ENCODE measurements at regions not wholly inside any gene's neighbourhood (a gene's known extent, or its start where the extent isn't known, plus 50 kb on each side); places are given as distances from the start of the nearest gene placed in this dataset.

DNA sequence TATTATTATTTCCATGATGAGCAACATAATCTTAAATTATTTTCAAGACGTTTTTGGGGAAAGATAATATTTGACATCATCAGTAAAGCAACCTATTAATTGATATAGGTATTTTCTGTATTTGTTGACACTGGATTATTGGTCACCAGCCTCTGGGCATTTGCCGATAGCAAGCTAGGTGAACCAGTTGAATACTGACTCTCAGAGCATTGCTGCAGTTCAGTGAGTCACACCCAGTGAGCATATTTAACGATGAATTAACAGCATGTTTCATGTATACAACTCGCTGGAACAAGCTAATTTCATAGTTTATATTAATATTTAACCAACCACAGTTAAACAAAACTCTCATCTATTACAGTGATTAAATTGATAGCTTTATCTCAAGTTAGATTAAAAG is 1006.0 kb upstream of the DIAPH2 start:
- TF ChIP-seq KDM2A (CRISPR knock-in tag; IDR thresholded peaks at IDR 0.05; ENCODE audit: borderline replicate concordance, low read depth) = no peak
- TF ChIP-seq, protein P1, sequence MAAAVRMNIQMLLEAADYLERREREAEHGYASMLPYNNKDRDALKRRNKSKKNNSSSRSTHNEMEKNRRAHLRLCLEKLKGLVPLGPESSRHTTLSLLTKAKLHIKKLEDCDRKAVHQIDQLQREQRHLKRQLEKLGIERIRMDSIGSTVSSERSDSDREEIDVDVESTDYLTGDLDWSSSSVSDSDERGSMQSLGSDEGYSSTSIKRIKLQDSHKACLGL (CRISPR knock-in tag; IDR thresholded peaks at IDR 0.05) = no peak
- TF ChIP-seq EP300 (IDR thresholded peaks at IDR 0.05; ENCODE audit: low read depth in 2 of 2, low read length in 2 of 2) = no peak
- no peak for TF ChIP-seq EP300 (CRISPR knock-in tag; IDR thresholded peaks at IDR 0.05; ENCODE audit: borderline replicate concordance)
- TF ChIP-seq ELF4 (CRISPR knock-in tag; IDR thresholded peaks at IDR 0.05; ENCODE audit: borderline replicate concordance) = no peak
- TF ChIP-seq RAD21 (CRISPR knock-in tag; IDR thresholded peaks at IDR 0.05) = no peak
- no peak for TF ChIP-seq HNF4G (IDR thresholded peaks at IDR 0.05; ENCODE audit: borderline replicate concordance, low read depth, low read length)
- TF ChIP-seq HNF4G (CRISPR knock-in tag; IDR thresholded peaks at IDR 0.05; ENCODE audit: borderline replicate concordance, low read depth) = no peak
- no peak for TF ChIP-seq HOXA9 (CRISPR knock-in tag; IDR thresholded peaks at IDR 0.05; ENCODE audit: borderline replicate concordance)
- TF ChIP-seq SMAD9 (CRISPR knock-in tag; IDR thresholded peaks at IDR 0.05) = no peak
- TF ChIP-seq, protein P2, sequence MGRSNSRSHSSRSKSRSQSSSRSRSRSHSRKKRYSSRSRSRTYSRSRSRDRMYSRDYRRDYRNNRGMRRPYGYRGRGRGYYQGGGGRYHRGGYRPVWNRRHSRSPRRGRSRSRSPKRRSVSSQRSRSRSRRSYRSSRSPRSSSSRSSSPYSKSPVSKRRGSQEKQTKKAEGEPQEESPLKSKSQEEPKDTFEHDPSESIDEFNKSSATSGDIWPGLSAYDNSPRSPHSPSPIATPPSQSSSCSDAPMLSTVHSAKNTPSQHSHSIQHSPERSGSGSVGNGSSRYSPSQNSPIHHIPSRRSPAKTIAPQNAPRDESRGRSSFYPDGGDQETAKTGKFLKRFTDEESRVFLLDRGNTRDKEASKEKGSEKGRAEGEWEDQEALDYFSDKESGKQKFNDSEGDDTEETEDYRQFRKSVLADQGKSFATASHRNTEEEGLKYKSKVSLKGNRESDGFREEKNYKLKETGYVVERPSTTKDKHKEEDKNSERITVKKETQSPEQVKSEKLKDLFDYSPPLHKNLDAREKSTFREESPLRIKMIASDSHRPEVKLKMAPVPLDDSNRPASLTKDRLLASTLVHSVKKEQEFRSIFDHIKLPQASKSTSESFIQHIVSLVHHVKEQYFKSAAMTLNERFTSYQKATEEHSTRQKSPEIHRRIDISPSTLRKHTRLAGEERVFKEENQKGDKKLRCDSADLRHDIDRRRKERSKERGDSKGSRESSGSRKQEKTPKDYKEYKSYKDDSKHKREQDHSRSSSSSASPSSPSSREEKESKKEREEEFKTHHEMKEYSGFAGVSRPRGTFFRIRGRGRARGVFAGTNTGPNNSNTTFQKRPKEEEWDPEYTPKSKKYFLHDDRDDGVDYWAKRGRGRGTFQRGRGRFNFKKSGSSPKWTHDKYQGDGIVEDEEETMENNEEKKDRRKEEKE (IDR thresholded peaks at IDR 0.05) = no peak
- TF ChIP-seq, protein P3, sequence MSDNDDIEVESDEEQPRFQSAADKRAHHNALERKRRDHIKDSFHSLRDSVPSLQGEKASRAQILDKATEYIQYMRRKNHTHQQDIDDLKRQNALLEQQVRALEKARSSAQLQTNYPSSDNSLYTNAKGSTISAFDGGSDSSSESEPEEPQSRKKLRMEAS (IDR thresholded peaks at IDR 0.05) = no peak
- TF ChIP-seq TEAD2 (CRISPR knock-in tag; IDR thresholded peaks at IDR 0.05) = no peak

Data from HepG2 (cell line).